ENCODE measurements at regions not wholly inside any gene's neighbourhood (a gene's known extent, or its start where the extent isn't known, plus 50 kb on each side); places are given as distances from the start of the nearest gene placed in this dataset.

DNA sequence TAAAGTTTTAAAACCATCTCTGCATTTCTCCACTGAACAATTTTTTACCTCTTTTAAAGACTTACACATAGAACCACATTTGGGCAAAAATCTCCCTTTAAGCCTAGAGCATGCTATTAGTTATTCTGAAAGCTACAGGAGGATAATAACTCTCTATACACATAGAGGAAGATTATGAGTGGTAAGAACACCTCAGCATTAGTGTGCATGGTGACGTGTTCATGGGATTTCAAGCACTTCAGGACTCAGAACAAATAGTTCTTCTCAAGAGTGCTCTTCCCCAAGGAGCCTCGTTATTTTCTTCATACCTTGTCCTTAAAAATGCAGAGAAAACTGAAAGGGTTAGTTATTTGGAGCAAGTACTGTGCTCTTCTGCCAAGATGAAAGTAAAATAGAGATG, 256.9 kb upstream of the TUSC1 start:
- no peak for DNase-seq
- Mint-ChIP-seq H3K27me3 (no peaks in the 10 kb centered on the region), H3K36me3 (no peaks in the 10 kb centered on the region), H3K9me3 (peaks cover 0 to 7% (median 5%) of the 10 kb centered on the region in 7 donors), H3K27ac (peak overlapping the region in 1 of 6 donors; percentile 17), H3K4me1 (no peaks in the 10 kb centered on the region), H3K4me3 (no peak overlapping the region)
- no peak for ATAC-seq (ENCODE audit: low read depth in 2 of 2)

DNA sequence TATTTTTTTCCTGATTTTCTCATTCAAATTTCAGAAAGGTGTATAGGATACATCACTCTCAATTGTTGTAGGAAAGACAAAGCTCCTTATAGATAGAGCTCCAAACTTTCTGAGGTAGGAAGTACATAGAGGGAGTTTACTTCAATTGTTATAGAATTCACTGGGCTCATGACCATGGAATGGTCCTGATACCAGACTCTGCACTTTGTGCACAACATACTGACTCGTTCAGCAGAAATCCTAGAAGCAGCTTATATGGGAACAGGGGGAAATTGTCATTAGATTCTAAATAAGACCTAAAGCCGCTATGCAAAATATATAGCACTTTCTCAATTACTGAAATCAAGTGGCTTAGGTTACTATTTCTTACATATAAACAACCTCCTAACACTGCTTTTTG, 240.5 kb upstream of the TUSC1 start:
- Mint-ChIP-seq H3K27me3 (no peaks in the 10 kb centered on the region), H3K36me3 (no peaks in the 10 kb centered on the region), H3K4me1 (no peaks in the 10 kb centered on the region), H3K9me3 (peaks cover 0 to 7% (median 4%) of the 10 kb centered on the region in 7 donors), H3K4me3 (no peak overlapping the region), H3K27ac (no peak overlapping the region)
- no peak for DNase-seq
- no peak for ATAC-seq (ENCODE audit: low read depth in 2 of 2)

DNA sequence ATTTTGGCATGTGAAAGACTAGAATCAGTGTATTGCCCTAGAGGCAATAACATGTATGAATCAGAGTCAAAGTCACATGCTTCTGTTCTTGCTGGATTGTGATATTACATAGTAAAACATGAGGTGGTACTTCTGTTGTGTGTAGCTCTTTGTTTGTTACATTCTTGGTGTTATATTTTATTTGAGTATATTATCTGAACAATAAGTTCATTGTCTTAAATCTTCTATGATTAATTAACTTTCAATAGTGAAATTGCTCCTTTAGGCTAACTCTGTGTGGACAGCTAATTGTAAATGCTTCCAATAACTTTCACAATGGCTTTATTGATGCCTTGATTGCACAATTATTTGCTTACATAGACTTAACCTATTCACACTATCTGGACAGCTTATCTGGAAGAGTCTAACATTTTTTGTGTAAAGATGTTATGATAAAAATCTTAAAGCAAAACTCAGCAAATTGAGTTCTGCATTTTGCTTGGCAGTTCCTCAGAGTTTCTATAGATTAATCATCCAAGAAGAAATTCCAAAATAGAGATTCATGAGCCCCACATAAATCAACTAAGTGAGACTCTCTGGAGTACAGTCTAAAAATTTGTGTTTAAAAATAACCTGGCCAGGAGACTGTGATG, 239.6 kb upstream of the TUSC1 start:
- no peak for ATAC-seq (ENCODE audit: low read depth in 2 of 2)
- H3K36me3 Mint-ChIP-seq: no peaks in the 10 kb centered on the region
- H3K27me3 Mint-ChIP-seq: no peaks in the 10 kb centered on the region
- H3K4me1 Mint-ChIP-seq: no peaks in the 10 kb centered on the region
- no peak overlapping the region for H3K27ac Mint-ChIP-seq
- no peak overlapping the region for H3K4me3 Mint-ChIP-seq
- peaks cover 0 to 7% (median 3%) of the 10 kb centered on the region in 7 donors for H3K9me3 Mint-ChIP-seq
- no peak for DNase-seq

DNA sequence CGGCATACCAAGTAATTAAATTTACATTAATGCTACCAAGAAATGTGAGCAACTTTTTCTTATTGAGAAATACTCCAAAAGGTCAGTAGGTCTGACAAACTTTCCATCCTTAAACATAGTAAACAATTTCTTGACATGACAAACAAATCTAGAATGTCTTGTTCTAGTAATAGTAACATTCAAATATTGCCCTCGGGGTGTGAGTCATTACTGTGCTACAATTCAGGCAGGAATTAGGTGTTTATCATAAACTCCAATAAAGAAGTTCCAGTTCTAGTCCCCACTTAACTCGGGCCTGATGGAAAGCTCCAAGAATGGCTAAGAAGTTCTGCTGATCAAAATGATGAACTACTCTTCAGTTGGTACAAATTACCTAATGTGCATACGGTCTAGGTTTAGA, 235.6 kb upstream of the TUSC1 start:
- ATAC-seq (ENCODE audit: low read depth in 2 of 2) (no peak), DNase-seq (no peak)
- peaks cover 0 to 7% (median 0%) of the 10 kb centered on the region in 7 donors for H3K9me3 Mint-ChIP-seq
- H3K36me3 Mint-ChIP-seq: no peaks in the 10 kb centered on the region
- no peaks in the 10 kb centered on the region for H3K27me3 Mint-ChIP-seq
- no peak overlapping the region for H3K4me3 Mint-ChIP-seq
- no peak overlapping the region for H3K27ac Mint-ChIP-seq
- H3K4me1 Mint-ChIP-seq: no peaks in the 10 kb centered on the region

DNA sequence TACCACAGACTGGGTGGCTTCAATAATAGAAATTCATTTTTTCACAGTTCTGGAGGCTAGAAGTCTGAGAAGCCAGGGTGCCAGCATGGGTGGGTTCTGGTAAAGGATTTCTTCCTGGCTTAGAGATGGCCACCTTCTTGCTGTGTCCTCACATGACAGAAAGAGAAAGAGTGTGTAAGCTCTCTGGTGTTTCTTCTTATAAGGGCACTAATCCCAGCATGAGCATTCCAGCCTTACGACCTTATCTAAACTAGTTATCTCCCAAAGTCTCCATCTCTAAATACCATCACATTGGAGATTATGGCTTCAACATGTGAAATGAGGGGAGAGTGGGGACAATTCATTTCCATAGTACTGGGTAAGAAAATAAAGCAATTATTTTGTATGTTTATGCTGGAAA, 226.5 kb upstream of the TUSC1 start:
- no peak overlapping the region for H3K4me3 Mint-ChIP-seq
- DNase-seq: no peak
- H3K27ac Mint-ChIP-seq: no peak overlapping the region
- H3K36me3 Mint-ChIP-seq: no peaks in the 10 kb centered on the region
- no peaks in the 10 kb centered on the region for H3K4me1 Mint-ChIP-seq
- H3K27me3 Mint-ChIP-seq: no peaks in the 10 kb centered on the region
- peaks cover 0 to 11% (median 4%) of the 10 kb centered on the region in 7 donors for H3K9me3 Mint-ChIP-seq
- no peak for ATAC-seq (ENCODE audit: low read depth in 2 of 2)

DNA sequence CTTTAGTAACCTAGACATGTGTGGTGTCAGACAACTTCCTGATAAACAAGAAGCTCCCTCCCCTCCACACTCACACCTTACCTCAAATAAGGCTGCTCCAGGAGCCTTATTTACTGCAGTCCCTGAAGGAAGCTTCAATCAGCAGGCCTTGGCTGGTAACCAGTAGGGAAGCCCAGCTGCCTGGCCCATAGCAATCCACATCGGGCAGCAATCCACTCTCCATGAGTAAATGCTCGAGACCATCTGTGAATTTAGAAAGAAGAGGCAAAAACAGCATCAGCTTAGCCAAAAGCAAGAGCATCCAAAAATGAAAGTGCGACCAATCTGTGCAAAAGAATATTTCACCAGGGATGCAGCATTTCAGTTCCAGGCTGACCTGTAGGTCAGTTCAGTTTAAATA, 213.3 kb upstream of the TUSC1 start:
- Mint-ChIP-seq H3K27me3 (no peaks in the 10 kb centered on the region), H3K36me3 (no peaks in the 10 kb centered on the region), H3K4me1 (no peaks in the 10 kb centered on the region), H3K27ac (no peak overlapping the region), H3K9me3 (peaks cover 2 to 28% (median 12%) of the 10 kb centered on the region in 7 donors), H3K4me3 (no peak overlapping the region)
- ATAC-seq (ENCODE audit: low read depth in 2 of 2) (no peak), DNase-seq (no peak)

DNA sequence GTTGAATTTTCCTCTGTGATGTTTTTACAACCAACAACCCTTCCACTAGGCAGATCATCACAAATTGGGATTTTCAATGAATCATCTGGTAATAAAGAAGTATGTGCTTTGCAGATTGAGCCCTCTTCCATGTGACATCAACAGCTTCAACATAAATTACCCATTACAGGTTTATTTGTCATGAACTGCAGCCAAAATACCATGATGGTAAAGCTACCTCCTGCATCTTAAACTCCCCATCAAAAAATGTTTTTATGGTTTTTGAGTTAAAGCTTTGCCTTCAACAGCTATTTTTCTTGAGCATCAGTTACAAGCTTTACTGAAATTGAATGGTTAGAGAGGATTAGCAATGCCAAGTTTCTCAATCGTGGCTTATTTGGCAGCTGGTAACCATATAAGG, 211.4 kb upstream of the TUSC1 start:
- Mint-ChIP-seq H3K27me3 (no peaks in the 10 kb centered on the region), H3K4me1 (no peaks in the 10 kb centered on the region), H3K9me3 (peaks cover 0 to 21% (median 11%) of the 10 kb centered on the region in 7 donors), H3K27ac (no peak overlapping the region), H3K36me3 (no peaks in the 10 kb centered on the region), H3K4me3 (no peak overlapping the region)
- ATAC-seq (ENCODE audit: low read depth in 2 of 2): no peak
- no peak for DNase-seq

DNA sequence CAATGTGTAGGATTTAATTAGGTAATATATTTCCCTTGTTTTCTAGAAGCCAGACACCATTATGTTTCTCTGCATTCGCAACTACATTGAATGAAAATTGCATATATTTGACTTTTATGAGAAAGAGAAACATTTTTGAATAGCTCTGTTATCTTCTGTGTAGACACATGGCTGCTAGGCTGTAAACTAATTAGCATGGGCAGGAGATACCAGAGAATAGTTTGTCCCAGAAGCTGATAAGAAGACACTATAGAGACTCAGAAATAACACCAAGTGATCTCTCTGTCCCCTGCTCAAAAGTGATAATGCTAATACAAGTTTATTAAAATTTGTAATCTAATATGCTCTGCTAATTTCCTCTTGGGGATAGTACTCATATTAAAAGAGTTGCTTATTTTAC, 198.0 kb upstream of the TUSC1 start:
- Mint-ChIP-seq H3K27ac (no peak overlapping the region), H3K4me1 (no peaks in the 10 kb centered on the region), H3K27me3 (no peaks in the 10 kb centered on the region), H3K4me3 (no peak overlapping the region), H3K36me3 (no peaks in the 10 kb centered on the region), H3K9me3 (peaks cover 0 to 11% (median 3%) of the 10 kb centered on the region in 7 donors)
- ATAC-seq (ENCODE audit: low read depth in 2 of 2) (no peak), DNase-seq (no peak)

DNA sequence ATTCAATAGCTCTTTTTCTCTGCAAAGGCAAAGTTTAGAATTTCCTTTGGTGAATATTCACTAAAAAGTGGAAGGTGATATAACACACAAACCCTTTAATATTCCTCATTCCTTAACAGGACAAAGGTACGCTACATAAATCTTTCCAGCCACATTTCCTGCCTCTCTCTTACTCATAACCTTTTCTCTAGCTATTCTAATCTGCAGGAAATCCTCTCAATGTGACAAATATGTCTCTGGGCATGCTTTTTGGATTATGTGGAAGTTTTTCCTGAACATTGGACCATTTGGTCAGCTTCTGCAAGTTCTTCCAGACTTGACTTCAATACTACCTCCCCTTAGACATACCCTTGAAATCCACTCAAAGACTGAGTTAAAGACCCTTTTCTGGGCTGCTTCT, 186.3 kb upstream of the TUSC1 start:
- H3K4me1 Mint-ChIP-seq: no peaks in the 10 kb centered on the region
- H3K4me3 Mint-ChIP-seq: no peak overlapping the region
- no peak overlapping the region for H3K27ac Mint-ChIP-seq
- no peaks in the 10 kb centered on the region for H3K27me3 Mint-ChIP-seq
- ATAC-seq (ENCODE audit: low read depth in 2 of 2) (no peak), DNase-seq (no peak)
- H3K9me3 Mint-ChIP-seq: peaks cover 0 to 8% (median 1%) of the 10 kb centered on the region in 7 donors
- no peaks in the 10 kb centered on the region for H3K36me3 Mint-ChIP-seq

DNA sequence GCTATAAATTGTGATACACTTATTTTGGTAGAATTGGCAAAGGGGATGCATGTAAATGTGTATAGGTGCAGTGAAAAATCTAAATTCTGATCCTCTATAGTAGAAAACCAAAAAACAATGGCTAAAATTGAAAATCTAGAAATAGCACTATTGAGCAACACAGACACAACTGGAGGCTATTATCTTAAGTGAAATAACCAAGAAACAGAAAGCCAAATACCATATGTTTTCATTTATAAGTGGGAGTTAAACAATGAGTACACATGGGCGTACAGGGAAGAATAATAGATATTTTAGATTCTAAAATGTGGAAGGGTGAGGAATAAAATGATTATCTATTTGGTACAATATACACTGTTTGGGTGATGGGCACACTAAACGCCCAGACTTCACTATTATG, 183.2 kb upstream of the TUSC1 start:
- no peak for ATAC-seq (ENCODE audit: low read depth in 2 of 2)
- Mint-ChIP-seq H3K27ac (no peak overlapping the region), H3K9me3 (peaks cover 0 to 4% (median under 1%) of the 10 kb centered on the region in 7 donors), H3K4me3 (no peak overlapping the region), H3K4me1 (no peaks in the 10 kb centered on the region), H3K36me3 (no peaks in the 10 kb centered on the region), H3K27me3 (no peaks in the 10 kb centered on the region)
- DNase-seq: no peak

DNA sequence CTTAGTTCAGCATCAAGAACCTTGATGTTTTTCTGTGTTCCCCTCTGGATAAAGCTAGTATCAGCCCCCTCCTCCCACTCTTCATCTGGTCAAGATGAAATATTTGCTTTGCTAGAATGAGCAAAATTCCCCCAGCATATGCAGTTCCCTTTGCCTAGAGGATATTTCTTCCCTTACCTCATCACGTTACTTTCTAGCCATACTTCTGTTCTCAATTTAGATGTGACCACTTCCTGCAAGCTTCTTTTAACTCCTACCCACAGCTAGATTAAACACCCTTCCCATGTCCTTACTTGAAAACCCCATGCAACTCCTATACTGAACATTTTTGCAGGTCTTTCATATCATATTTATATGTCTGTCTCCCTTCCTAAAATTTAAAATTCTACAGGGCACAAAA, 178.9 kb upstream of the TUSC1 start:
- Mint-ChIP-seq H3K27me3 (no peaks in the 10 kb centered on the region), H3K4me3 (no peak overlapping the region), H3K27ac (peak overlapping the region in 1 of 6 donors; percentile 56), H3K9me3 (peaks cover 0 to 21% (median 6%) of the 10 kb centered on the region in 7 donors), H3K36me3 (no peaks in the 10 kb centered on the region), H3K4me1 (no peaks in the 10 kb centered on the region)
- no peak for DNase-seq
- ATAC-seq (ENCODE audit: low read depth in 2 of 2): no peak

DNA sequence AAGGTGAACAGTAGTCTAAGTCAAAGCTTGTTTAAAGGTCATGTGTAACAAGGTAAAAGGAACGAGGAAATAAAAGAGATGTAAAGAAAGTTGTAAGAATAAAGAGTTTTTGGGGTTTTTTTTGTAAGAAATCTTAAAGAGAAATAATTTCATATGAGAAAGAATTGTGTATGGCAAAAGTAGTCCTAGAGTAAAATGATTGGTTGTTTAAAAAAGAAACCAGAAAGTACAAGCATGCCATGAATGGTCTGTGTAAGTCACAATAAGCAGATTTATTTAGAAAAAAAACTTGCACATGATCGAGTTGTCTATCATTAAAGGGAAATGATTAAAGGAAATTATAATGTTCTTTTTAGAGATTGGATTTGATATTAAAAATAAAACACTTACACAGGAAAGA, 172.6 kb upstream of the TUSC1 start:
- no peaks in the 10 kb centered on the region for H3K27me3 Mint-ChIP-seq
- ATAC-seq (ENCODE audit: low read depth in 2 of 2) (no peak), DNase-seq (no peak)
- H3K27ac Mint-ChIP-seq: no peak overlapping the region
- no peaks in the 10 kb centered on the region for H3K36me3 Mint-ChIP-seq
- H3K4me1 Mint-ChIP-seq: no peaks in the 10 kb centered on the region
- no peak overlapping the region for H3K4me3 Mint-ChIP-seq
- H3K9me3 Mint-ChIP-seq: peaks cover 0 to 28% (median 10%) of the 10 kb centered on the region in 7 donors

DNA sequence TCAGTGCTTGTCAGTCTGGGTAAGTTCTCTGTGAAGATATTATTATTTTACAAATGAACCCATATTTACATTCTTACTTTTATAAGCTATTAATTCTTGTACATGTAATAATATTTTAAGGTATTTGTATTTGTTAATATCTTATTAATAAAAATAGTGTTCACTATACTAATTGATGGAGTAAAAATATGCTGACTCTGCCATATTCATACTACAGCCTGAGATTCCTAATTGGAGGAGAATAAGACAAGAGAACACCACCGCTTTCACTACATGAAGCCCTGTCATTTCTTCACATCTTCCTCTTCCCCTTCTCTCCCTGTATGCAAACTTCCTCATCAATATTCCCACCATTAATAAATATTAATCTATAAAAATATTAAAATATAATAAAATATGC, 167.6 kb upstream of the TUSC1 start:
- no peaks in the 10 kb centered on the region for H3K27me3 Mint-ChIP-seq
- H3K4me1 Mint-ChIP-seq: no peaks in the 10 kb centered on the region
- no peak for ATAC-seq (ENCODE audit: low read depth in 2 of 2)
- no peak for DNase-seq
- H3K36me3 Mint-ChIP-seq: no peaks in the 10 kb centered on the region
- H3K9me3 Mint-ChIP-seq: peaks cover 0 to 7% (median 3%) of the 10 kb centered on the region in 7 donors
- H3K27ac Mint-ChIP-seq: no peak overlapping the region
- no peak overlapping the region for H3K4me3 Mint-ChIP-seq

DNA sequence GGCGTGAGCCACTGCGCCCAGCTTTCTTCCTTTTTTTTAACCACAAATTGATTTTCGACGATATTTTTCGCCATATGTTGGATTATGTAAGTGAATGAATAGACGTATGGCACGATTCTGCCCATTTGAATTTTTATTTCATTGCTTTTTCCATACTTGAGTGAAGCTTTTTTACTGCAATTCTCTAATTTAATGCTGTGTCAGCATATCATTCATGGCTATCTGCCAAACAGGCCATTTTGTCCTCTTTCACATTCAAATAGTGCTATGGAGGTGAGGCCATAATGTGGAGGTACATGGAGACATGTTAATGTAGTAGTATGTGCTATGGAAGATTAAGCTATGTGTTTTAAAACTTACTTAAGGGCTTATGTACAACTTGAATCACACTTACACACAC, 152.1 kb upstream of the TUSC1 start:
- H3K4me1 Mint-ChIP-seq: no peaks in the 10 kb centered on the region
- no peaks in the 10 kb centered on the region for H3K36me3 Mint-ChIP-seq
- H3K4me3 Mint-ChIP-seq: no peak overlapping the region
- no peaks in the 10 kb centered on the region for H3K27me3 Mint-ChIP-seq
- ATAC-seq (ENCODE audit: low read depth in 2 of 2) (no peak), DNase-seq (no peak)
- peaks cover 1 to 13% (median 7%) of the 10 kb centered on the region in 7 donors for H3K9me3 Mint-ChIP-seq
- no peak overlapping the region for H3K27ac Mint-ChIP-seq

DNA sequence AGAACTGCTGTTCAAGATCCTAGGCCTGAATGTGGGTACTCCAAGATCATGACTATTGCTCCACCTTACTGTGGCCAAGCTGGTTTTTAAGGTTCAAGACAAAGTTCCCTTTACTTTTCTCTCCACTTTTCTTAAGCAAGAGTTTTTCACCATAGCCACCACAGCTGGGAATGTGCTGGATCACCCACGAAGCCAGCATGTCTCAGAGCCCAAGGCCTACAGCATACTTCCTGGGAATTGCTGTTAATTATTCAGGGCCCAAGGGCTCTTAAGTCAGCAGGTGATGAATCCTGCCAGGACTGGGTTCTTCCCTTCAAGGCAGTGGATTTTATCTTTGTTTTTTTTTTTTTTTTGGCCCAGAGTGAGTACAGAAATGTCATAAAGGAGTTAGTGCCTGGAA, 149.4 kb upstream of the TUSC1 start:
- H3K27ac Mint-ChIP-seq: no peak overlapping the region
- no peaks in the 10 kb centered on the region for H3K36me3 Mint-ChIP-seq
- DNase-seq (no peak), ATAC-seq (ENCODE audit: low read depth in 2 of 2) (no peak)
- H3K4me3 Mint-ChIP-seq: no peak overlapping the region
- peaks cover 3 to 35% (median 12%) of the 10 kb centered on the region in 7 donors for H3K9me3 Mint-ChIP-seq
- H3K4me1 Mint-ChIP-seq: no peaks in the 10 kb centered on the region
- no peaks in the 10 kb centered on the region for H3K27me3 Mint-ChIP-seq
